Skin of body (tissue), 1 donor: ENCODE measurements at regions not wholly inside any gene's neighbourhood (a gene's known extent, or its start where the extent isn't known, plus 50 kb on each side); places are given as distances from the start of the nearest gene placed in this dataset.
A peak's percentile ranks its signal among the peaks of the same experiment; 100 is the strongest.

Experiments used
- DNase-seq: peaks from one replicate; lab custom pipeline; 2025; lab: John Stamatoyannopoulos, UW

DNA sequence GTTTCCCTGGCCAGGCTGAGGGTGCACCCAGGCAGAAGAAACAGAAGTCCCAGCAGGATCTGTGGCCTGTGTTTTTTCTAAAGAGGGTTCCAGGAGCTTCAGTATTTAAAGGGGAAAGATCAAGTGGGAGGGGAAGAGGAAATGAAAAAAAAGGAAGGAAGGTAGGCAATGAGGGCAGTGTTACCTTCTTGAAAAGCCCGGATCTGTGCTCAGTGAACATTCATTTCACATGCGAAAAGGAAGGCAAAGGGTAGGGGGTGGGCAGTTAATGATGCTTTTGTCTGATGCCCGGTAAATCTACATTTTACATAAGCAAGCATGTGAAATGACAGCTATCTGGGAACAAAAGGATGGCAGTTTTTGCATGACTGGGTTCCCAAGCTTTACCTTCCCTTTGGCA lies 326.2 kb downstream of the UQCRFS1 start:
- DNase-seq: no peak

DNA sequence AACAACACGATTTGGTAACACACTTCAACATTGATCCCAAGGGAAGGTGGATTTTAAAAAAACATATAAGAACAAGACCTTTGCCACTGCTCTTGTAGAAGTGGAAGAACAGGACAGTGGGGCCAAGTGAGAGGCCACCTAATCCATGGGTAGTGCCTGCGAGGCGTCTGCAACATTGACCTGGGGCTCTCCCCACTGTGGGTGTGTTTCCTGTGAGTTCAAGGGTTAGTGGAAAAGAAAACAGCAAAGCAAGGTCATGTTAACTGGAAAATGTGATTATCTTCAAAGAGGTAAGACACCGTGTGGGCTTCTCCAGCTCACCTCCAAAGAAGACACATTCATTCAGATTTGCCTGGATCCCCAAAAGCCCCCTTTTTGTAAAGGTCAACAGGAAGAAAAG lies 327.0 kb downstream of the UQCRFS1 start:
- DNase-seq: no peak

DNA sequence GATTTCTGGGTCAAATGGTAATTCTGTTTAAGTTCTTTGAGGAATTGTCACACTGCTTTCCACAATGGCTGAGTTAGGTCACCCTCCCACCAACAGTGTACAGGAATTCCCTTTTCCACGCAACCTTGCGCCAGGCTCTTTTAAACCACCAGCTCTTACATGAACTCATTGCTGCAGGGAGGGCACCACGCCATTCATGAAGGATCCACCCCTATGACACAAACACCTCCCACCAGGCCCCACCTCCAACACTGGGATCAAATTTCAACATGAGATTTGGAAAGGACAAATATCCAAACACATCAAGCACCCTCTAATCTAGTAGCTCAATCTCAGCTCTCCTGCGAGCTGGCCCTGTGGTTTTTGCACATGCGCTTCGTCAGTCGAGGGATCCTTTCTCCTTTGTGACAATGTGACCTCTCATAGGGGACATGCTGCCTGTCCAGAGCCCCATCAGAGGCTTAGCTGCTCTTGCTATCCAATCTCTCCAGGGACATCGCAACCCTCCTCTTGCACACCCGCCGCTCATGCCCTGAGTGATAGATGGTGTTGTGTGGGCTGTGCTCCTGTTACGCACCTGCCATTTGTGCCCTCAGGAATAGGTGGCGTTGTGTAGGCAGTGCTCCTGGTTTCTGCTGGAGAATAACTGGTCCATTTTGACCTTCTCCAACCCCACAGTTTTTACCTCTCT lies 328.0 kb downstream of the UQCRFS1 start:
- DNase-seq: no peak

DNA sequence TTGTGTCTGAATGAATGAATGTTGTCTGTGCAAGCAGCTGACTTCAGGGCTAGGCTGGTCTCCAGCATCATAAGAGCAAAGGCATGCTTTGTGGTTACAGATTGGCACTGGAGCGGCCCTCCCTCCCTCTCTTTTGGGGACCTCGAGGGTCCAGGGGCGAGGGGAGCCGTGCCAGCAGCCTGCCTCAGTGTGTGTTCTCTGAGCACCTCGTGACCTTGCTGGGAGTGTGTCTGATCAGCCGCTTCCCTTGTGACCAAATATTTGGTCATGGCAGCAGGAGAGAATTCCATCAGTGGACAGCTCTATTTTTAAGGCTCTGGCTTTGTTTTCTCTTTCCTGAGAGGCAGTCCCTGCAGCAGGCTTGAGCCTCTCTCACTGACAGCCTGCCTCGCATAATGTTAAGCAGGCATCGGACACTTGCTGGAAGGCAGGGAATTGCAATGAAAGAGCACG lies 329.7 kb downstream of the UQCRFS1 start:
- no peak for DNase-seq

DNA sequence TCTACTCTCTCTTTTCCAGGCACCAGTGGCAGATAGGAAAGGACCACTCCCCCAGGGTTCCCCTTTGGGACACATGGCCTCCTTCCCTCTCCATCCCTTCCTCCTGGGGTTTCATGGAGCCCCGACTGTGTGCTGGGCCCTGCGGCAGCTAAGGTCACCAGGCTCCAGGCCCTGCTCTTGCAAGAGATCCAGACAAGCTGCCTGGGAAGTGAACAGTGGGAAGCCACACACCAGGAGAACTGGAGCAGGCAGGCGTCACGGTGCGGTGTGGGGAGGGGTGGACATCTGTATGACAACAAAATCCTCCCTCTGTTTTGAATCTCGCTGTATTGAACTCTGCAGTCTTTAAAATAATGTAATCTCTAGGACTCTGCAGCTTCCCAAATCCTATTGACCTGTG lies 330.1 kb downstream of the UQCRFS1 start:
- DNase-seq: no peak

DNA sequence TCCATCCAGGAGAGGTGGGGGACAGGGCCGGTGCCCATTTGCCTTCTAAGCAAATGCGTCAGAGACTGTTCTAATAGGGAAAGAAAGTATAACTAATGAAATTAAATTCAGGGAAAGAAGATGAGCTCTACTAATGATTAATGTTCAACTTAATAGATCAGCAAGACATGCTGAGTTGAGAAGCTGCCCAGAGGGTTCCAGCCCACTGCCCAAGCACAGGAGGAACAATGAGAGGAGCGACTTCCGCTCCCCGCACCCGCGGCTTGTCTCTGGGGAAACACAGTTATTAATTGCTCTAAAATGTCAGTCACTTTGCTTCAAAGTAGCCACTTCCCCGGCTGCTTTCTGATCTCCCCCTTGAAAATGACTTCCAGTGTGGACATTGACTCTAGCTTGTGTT lies 331.3 kb downstream of the UQCRFS1 start:
- no peak for DNase-seq

DNA sequence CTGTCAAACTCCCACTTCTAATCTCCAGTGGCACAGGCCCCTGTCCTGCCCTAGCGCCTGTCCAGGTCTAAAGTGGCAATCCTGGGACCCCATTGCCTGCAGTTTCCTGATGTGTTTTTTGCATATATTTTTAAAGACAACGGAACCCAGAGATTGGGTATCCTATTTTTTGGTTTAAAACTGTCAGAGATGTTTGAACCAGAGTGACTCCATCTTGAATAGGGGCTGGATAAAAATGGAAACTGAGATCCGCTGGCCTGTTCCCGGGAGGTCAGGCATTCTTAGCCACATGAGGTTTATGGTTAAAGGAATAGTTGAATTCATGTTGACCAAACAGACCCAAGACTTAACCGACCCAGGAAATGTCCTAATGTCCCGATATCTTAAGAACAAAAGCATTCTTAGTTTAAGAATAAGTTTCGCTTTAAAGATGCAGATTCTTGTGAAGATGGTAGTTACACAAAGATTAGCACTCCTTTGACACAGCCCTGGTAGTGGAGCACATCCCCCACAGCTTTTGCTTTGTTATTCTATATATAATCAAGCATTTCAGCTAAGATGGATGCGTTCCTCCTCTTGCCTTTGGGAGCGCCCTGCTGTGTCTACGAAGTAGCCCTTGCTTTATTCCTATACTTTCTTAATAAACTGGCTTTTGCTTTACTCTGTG lies 332.1 kb downstream of the UQCRFS1 start:
- DNase-seq: no peak

DNA sequence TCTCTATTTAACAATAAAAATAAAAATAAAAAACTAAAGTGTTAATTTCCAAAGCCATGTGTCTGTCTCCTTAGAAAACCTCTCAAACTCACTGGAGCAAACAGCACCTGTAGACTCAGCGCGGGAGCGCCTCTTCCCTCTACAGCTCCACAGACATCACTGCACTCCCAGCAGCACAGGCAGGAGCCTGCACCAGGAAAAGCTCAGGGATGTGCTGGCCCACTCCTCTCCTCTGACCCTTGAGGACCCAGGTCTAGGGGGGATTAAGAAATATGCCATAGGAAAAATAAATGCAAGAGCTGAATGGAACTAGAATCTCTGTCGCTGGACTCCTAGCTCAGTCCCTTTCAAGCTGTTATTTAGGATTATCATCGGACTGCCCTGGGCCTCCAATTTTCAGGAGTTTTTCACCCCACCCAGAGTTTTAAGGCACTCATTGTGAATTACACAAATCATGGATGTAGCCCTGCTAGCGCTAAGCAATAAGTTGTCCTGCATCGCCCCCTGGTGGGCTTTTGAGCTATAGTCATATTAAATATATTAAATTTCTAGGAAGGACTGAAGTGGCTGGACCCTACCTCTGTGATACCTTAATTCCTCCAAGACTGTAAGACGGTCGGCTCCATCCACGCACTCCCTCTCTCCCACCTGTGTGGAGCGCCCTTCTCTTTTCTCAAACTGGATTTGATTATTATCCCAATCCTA lies 333.9 kb downstream of the UQCRFS1 start:
- peak; percentile 32 for DNase-seq

DNA sequence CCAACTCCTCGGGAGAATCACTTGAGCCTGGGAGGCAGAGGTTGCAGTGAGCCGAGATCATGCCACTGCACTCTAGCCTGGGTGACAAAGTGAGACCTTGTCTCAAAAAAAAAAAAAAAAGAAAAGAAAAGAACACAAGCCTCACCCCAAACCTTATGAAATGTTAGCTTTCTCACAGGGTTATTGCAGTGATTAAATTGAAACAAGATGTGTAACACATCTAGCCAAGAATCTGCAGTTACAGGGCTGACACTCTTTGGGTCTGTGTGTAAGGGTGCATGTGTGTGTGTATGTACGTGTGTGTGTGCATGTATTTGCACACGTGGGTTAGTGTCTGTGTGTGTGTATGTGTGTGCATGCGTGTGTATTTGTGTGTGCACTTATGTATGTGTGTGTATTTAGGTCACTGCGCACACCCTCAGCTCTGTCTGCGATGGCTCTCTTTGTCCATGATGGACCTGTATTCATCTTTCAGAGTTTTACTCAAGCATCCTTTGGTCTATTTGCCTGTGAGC lies 336.3 kb downstream of the UQCRFS1 start:
- no peak for DNase-seq

DNA sequence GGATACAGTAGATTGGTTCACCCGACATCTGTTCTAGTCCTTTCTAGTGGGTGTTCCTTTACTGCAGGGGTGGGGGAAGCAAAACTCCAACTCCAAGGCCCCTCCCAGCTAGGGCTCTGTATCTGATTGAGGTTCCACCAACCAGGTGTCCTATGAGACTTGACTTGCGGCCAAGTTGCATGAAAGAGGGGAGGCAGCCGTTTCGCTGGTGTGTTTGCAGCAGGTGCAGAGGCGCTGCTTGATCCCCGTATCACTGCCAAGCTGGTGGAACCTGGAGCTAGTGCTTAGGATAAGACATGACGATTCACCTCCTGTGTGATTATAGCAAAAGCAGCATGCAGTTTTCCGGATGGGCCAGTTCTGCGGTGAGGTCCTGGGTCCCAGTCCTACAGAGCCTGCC lies 338.2 kb downstream of the UQCRFS1 start:
- no peak for DNase-seq

DNA sequence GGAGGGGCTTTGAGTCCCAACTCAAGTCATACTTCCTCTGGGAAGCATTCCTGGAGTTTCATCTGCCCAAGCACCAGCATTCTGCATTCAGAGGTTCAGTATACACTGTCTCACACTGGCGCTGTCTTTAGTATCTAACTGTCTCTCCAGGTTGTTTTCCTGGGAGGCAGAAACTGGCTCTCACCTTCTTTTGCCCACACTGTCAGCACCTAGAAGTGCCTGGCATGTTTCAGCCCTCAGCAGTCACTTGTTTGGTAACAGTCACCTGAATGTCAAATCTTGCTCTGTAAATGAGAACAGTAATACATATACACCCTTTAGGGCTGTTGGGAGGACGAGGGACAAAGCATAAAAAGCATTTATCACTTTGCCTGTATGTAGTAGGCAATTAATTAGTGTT lies 339.6 kb downstream of the UQCRFS1 start:
- DNase-seq: no peak

DNA sequence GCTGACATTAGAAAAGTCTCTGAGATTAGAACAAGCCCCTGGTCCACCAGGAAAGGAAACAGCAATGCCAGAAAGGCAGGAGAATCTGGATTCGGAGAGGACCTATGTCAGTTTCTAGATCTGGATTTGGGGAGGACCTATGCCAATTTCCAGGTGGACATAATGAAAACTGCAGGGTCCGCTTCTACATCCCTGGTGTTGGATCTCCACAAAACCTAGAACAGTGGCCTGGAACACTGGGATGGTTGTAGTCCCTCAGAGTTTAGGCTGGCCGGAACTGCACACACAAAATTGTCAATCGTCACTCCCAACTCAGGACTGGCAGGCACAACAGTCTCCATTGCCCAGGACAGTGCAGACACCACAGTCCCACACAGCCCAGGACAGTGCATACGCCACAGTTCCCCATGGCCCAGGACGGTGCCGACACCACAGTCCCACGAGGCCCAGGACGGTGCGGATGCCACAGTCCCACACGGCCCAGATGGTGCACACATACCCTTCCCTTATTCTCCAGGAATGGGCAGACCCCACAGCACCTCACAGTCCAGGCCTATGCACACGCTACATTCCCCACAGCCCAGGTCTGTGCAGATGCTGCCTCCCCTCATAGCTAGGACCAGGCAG lies 341.7 kb downstream of the UQCRFS1 start:
- DNase-seq: no peak

DNA sequence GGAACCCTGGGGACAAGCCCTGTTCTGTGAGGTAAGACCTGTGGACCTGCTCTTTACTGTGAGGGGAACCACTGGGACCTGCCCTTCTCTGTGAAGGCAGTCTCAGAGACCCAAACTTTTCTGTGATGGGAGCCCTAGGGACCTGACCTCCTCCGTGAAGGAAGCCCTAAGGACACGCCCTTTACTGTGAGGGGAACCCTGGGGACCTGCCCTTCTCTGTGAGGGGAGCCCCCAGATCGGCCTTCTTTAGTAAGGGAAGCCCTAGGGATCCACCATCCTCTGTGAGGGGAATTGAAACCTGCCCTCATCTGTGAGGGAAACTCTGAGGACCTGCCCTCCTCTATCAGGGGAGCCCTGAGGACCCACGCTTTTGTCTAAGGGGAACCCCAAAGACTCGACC lies 343.5 kb downstream of the UQCRFS1 start:
- DNase-seq: no peak

DNA sequence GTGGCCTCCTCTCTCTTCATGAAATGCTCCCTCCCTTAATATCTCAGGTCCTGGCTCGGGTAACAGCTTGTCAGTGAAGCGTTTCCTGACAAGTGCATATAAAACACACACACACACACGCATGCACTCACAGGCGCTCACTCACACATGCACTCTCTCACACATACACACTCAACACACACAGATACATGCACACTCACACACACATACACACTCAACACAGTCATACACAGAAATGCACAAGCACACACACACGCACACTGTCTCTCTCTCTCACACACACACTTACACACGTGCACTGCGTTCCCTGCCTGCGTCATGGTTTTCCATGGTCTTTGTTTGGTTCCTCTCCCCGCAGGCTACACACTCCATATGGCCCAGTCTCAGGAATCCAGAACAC lies 344.1 kb downstream of the UQCRFS1 start:
- no peak for DNase-seq

DNA sequence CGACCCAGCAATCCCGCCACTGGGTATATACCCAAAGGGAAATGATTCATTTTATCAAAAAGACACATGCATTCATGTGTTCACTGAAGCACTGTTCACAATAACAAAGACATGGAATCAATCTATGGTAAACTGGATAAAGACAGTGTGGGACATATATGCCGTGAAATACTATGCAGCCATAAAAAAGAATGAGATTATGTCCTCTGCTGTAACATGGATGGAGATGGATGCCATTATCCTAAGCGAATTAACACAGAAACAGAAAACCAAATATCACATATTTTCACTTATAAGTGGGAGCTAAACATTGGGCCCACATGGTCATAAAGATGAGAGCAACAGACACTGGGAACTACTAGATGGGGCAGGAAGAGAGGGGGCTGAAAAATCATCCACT lies 345.0 kb downstream of the UQCRFS1 start:
- DNase-seq: no peak

DNA sequence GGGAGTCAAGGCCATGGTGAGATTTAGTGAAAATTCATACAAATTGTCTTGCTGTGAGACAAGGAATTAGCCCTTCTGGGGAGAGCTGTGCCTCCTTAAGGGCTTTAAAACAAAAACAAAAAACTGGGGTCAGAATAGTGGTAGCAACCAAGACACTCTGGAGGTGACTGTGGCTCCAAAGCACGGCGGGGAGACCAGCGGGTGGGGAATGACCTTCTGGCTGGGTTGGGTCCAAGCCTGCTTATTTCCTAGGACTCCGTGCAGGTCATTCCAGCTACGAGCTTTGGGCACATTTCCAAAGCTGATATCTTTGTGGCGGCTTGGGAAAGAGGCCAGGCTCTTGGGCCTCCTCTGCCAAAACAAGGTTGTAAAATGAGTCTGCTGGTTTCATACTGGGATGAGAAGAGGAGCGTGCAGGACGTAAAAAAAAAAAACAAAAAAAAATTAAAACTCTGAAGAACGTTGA lies 348.3 kb downstream of the UQCRFS1 start:
- DNase-seq: no peak

DNA sequence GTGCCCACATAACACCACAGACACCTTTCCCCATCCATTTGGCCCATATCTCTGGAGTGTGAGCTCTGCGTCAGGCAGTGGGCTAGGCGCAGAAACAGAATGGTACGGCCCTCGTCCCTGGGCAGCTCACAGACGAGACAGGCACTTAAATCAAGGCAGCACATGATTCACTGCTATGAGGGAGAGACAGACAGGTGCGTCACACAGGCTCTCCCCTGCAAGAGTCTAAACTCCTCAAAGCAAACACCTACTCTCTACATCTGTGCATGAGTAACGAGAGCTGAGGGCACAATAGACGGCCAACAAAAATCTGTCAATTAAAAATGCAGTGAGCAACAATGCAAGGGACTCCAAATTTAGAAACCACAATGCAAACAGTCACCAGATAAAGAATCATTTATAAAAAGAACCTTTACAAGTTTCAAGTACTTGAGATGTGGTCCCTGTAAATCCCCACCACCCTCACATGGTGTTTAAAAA lies 348.9 kb downstream of the UQCRFS1 start:
- no peak for DNase-seq

DNA sequence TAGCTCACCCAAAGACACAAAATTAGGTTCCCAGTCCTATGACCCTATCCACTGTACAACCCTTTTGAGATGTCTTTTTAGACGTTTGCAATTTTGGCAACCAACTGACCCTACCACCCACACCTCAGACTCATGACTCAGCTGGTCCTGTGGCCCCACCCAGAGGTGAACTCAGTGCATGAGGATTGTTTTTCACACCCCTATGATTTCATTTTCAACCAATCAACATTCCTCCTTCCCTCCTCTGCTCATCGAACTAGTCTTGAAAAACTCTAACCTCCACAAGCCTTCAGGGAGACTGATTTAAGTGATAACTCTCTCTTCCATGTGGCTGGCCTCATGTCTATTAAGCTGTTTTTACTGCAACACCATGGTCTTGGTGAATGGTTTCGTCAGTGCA lies 350.7 kb downstream of the UQCRFS1 start:
- no peak for DNase-seq

DNA sequence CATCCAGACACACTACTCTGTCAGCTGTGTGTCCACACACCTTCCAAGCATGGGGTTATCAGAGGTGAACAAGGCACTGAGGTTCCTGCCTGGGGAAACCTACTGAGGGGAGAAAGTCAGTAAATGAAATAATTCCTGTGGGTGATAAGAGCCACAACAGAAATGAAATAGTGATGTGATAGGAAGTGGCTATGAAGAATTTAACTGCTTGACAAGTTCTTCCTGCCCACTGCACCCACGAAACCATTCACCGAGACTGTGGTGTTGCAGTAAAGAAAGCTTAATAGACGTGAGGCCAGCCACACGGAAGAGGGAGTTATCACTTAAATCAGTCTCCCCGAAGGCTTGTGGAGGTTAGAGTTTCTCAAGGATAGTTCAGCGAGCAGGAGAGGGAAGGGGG lies 353.1 kb downstream of the UQCRFS1 start:
- DNase-seq: no peak

DNA sequence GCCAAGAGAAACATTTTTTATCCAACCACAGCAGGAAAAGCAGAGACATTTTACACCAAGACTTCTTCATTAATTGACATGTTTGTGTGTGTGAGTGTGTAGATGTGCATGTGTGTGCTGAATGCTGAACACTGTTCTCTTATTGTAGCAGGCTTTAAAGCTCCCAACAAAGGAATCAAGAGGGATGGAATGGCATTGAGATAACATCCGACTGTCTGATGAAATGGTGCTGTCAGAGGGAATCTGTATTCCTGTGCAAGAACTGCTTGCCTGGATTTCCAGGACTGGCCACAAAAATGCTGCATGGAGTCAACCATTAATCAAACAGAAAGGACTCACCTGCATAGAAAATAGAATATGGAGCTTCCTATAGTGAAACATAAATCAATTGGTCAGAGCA lies 354.0 kb downstream of the UQCRFS1 start:
- DNase-seq: no peak

DNA sequence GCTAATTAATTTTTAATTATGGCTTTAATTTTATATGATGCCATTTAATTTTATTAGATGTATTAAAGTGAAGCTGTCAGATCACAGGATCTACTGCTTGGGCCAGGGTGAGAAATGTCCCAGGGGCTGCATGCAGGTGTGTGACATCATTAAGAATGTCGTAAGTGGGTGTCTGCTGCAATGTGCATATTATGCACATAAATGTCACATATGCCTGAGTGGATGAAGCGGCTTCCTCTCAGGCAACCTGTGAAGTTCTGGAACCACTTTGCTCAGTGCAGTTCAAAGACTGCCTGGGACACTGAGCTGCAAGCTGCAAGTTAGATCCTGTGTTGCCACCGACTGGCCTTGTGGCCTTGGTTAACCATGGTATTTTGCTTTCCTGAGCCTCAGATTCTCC lies 355.0 kb downstream of the UQCRFS1 start:
- no peak for DNase-seq

DNA sequence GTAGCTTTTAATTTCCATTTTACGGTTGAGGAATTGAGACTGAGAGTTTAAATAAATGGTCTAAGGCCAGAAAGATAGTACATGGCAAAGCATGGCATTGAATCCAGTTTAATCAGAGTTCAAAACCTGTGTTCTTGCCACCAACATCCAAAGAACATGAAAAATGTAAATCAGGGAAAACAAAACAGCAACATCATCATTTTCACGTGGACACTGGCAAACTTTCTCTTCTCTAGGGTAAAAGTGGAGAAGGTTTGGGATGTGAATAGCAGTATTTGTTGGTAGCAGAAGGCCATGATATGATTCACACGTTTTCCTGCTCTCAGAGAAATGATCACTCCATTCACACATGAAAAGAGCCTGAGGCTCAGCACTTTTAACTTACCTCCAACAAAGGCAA lies 357.7 kb downstream of the UQCRFS1 start:
- no peak for DNase-seq
